NCI-H82 treated with DMSO at 0.1 percent for 48 hours (cell line): ENCODE measurements at regions not wholly inside any gene's neighbourhood (a gene's known extent, or its start where the extent isn't known, plus 50 kb on each side); places are given as distances from the start of the nearest gene placed in this dataset.
"Not testable (repeated sequence)": the region's sequence is repeated elsewhere in the genome, so short reads cannot be mapped to it uniquely, and the experiment has no call there.

Experiments used
- DNase-seq: peaks from one replicate; lab custom pipeline; 2025; ENCODE audit not compliant: unreplicated experiment; lab: John Stamatoyannopoulos, UW

DNA sequence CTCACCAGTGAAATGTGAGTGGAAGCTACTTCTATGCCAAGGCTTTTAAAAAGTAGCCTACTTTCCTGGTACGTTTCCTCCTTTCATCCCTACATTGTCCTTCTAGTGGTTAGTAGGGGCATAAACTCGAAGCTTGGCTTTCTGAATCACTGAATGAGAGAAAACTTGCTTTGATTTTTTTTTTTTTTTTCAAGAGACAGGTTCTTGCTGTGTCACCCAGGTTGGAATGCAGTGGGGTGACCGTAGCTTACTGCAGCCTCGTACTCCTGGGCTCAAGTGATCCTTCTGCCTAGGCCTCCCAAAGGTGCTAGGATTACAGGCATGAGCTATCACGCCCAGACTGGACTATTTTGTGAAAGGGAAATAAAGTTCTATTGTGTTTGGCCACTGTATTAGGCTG is 89.1 kb upstream of the IGFBP7 start:
- DNase-seq, result no peak

GRCh38 chr4:57195622-57196021 is 85.4 kb upstream of the IGFBP7 start:
- no peak for DNase-seq

GRCh38 chr4:57194068-57194611 is 84.0 kb upstream of the IGFBP7 start:
- DNase-seq, result no peak

DNA sequence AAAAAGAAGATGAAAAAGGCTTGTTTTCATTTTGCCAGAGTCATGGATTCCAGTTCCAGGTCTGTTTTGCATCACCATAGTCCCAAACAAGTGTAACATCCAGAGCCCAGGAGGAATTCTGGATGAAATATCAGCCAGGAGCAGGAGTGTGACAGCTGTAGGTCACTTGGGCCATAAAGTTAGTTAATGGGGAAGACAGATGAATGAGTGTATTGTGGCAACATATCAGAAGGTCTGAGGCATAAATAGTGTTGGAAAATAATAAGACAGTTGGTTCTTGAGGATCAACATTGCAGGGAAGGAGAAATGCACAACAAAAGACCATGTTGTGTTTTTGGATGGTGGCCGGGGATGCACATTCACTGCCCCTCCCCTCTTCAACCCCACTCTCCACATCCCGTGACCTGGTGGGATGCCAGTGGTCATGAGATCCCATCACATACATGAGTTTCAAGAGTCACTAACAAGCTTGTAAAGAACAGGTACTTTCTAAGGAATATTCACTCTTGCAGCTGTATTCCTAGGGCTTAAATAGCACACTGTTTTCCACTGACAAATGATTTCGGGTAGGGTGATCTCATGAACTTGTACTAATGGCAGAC is 83.1 kb upstream of the IGFBP7 start:
- DNase-seq, result no peak

GRCh38 chr4:57191523-57192034 is 81.4 kb upstream of the IGFBP7 start:
- no peak for DNase-seq

- DNase-seq, result peak; percentile 85
Measured at GRCh38 chr4:57190601-57191481, 80.7 kb upstream of the IGFBP7 start.

DNA sequence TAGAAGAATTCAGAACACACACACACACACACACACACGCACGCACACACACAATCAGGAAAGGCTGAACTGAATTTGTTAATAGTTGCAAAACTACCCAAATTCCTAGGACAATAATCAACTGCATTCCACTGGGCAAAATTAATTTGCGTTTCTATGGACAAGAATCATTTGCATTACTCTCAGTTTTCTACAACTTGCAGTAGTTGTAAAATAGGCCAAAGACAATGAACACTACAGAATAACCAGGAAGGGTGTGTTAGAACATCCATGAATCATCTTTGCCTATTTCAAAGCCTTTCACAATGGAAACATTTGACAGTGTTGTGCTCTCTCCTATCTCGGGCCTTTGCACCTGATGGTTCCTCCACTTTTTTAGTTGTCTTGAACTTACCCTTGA is 77.1 kb upstream of the IGFBP7 start:
- no peak for DNase-seq

DNA sequence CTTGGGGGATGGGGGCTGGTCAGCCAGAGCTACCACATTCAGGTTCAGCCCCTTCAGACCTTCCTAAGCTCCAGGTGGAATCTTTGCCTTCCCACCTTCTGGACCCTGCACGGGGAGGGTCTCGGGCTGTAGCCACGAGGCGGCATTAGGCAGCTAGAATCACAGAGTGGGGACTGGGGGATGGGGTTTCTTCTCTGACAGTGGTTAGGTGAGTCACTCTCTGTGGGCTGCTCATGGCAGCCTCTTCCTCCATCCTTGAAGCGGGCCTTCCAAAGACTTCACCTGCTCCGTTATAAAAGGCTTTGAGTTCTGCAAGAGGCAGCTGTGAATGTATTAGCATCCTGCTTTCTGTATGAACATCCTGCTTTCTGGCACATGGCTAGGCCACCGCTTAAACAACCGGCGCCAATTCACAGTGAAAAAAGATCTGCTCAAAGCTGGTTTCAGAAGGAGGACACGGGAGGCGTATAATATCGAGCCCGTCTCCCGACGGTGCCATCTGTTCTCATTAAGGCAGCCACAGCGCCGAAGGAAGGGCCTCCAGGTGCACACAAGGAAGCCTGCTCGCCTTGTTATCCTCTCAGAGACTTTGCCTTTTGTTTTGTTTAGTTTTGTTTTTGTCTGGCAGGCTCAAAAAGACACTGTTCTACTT is 74.3 kb upstream of the IGFBP7 start:
- DNase-seq, result peak; percentile 34

- no peak for DNase-seq
Measured at GRCh38 chr4:57182132-57182874, 72.1 kb upstream of the IGFBP7 start.

DNA sequence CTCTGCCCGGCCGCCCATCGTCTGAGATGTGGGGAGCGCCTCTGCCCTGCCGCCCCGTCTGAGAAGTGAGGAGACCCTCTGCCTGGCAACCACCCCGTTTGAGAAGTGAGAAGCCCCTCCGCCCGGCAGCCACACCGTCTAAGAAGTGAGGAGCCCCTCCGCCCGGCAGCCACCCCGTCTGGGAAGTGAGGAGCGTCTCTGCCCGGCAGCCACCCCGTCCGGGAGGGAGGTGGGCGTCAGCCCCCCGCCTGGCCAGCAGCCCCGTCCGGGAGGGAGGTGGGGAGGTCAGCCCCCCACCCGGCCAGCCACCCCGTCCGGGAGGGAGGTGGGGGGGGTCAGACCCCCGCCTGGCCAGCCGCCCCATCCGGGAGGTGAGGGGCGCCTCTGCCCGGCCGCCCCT is 63.0 kb upstream of the IGFBP7 start:
- not testable (repeated sequence) for DNase-seq

DNA sequence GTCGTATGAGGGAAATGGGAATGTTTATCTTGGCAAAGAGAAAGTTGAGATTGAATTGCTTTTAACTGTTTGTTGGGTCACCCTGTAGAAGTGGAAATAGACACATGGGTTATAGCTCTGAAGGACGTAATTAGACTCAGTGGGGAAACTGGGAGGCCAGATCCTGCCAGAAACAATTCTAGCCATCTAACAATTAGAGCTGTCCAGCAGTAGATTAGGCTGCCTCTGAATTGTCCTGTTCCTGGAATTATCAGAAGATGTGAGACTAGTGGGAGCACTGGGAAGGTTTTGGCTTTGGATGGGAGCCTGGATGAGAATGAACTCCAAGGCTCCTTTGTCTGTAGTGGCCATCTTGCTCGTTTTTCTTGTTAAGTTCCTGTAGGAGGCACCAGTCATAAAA is 61.9 kb upstream of the IGFBP7 start:
- DNase-seq, result no peak

GRCh38 chr4:57168982-57169381 is 58.8 kb upstream of the IGFBP7 start:
- no peak for DNase-seq

GRCh38 chr4:57163530-57164459 is 53.6 kb upstream of the IGFBP7 start:
- DNase-seq, result peak; percentile 55

DNA sequence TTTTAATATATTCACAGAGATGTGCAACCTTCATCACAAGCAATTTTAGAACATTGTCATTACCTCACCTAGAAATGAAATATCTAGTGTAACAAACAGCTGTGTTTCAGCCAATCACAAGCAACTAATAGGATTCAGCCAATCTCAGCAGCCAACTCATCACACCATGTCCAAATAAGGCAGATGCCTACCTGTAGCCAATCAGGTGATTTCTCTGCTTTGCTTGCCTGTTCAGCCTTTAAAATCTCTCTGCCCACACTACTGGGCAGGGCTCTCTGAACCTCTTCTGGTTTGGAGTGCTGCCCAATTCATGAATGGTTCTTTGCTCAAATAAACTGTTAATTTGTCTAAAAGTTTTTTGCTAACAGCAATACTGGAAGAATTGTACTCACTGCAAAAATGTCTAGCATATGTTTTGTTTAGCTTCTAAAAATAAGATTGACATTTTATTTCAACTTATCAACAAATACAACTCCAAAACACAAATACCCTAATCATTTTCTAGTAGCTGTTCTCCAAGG is 52.4 kb upstream of the IGFBP7 start:
- no peak for DNase-seq
